IMR-90 (cell line): ENCODE measurements at regions not wholly inside any gene's neighbourhood (a gene's known extent, or its start where the extent isn't known, plus 50 kb on each side); places are given as distances from the start of the nearest gene placed in this dataset.

Experiments
- ATAC-seq: fragments of 200-7000 bp; cut with Tn5 transposase; 2 replicates; pipeline ENCODE4 v1.9.1; 2020; ENCODE audit warnings: low read depth, mild to moderate bottlenecking, moderate library complexity
- BruUV-seq: library from RNA; stranded (reverse); fragments of 400-500 nt; replicated peaks from 2 replicates; lab custom pipeline; 2021; lab: Mats Ljungman, UMichigan
- CTCF ChIA-PET: fragments of 300-600 bp; formaldehyde crosslinking; extraction: SDS; loops from one replicate; lab custom pipeline; 2021; ENCODE audit warnings: antibody characterized with exemption; lab: Yijun Ruan, JAX
- POLR2A ChIA-PET: fragments of 300-600 bp; sonication (Branson Sonifier 250); formaldehyde crosslinking; loops from one replicate; lab custom pipeline; 2022; ENCODE audit warnings: antibody characterized with exemption; ENCODE audit not compliant: unreplicated experiment; lab: Charles Lee
- DNase-seq: peaks from one replicate; pipeline ENCODE4 v3.0.0; 2013
- H2AFZ ChIP-seq: replicated peaks from 2 replicates; pipeline ENCODE3; 2013; ENCODE audit warnings: low read length, mild to moderate bottlenecking; ENCODE audit not compliant: poor library complexity
- H2AK5ac ChIP-seq: 2 replicates; pipeline ENCODE4 v1.6.1; 2013; ENCODE audit warnings: low read depth, low read length, inconsistent platforms
- H2AK9ac ChIP-seq: replicated peaks from 2 replicates; pipeline ENCODE3; 2013; ENCODE audit warnings: mild to moderate bottlenecking, low read depth, low read length, moderate library complexity; ENCODE audit not compliant: poor library complexity
- H2BK120ac ChIP-seq: 2 replicates; pipeline ENCODE4 v1.6.1; 2013; ENCODE audit warnings: low read depth, low read length, inconsistent platforms
- H2BK15ac ChIP-seq: 3 replicates; pipeline ENCODE4 v1.6.1; 2013; ENCODE audit warnings: low read depth, low read length, inconsistent platforms
- H2BK20ac ChIP-seq: 2 replicates; pipeline ENCODE4 v1.6.1; 2013; ENCODE audit warnings: low read depth, mild to moderate bottlenecking, inconsistent platforms, low read length, moderate library complexity
- H2BK5ac ChIP-seq: 2 replicates; pipeline ENCODE4 v1.6.1; 2013; ENCODE audit warnings: mild to moderate bottlenecking, low read depth, low read length, inconsistent platforms; ENCODE audit not compliant: poor library complexity, severe bottlenecking
- H3K14ac ChIP-seq: replicated peaks from 2 replicates; pipeline ENCODE4 v1.6.1; 2013; ENCODE audit warnings: low read depth, low read length, inconsistent platforms
- H3K18ac ChIP-seq: 2 replicates; pipeline ENCODE4 v1.6.1; 2013; ENCODE audit warnings: low read depth, low read length, control low read depth
- H3K23ac ChIP-seq: 2 replicates; pipeline ENCODE4 v1.6.1; 2013; ENCODE audit warnings: low read depth, low read length, inconsistent platforms
- H3K27ac ChIP-seq: 2 replicates; pipeline ENCODE4 v1.5.1; 2013; ENCODE audit warnings: mild to moderate bottlenecking, control low read depth, low read length; ENCODE audit not compliant: insufficient read depth
- H3K27me3 ChIP-seq: 2 replicates; pipeline ENCODE4 v1.6.1; 2013; ENCODE audit warnings: low read length; ENCODE audit not compliant: control insufficient read depth, insufficient read depth
- H3K36me3 ChIP-seq: 2 replicates; pipeline ENCODE4 v1.6.1; 2013; ENCODE audit warnings: low read length, mixed read lengths; ENCODE audit not compliant: control insufficient read depth, insufficient read depth
- H3K4ac ChIP-seq: 2 replicates; pipeline ENCODE4 v1.6.1; 2013; ENCODE audit warnings: low read depth, low read length, inconsistent platforms
- H3K4me1 ChIP-seq: 2 replicates; pipeline ENCODE4 v1.6.1; 2013; ENCODE audit warnings: low read length, mixed read lengths; ENCODE audit not compliant: control insufficient read depth, insufficient read depth
- H3K4me2 ChIP-seq: 2 replicates; pipeline ENCODE4 v1.6.1; 2013; ENCODE audit warnings: low read depth, mild to moderate bottlenecking, control low read depth, low read length, moderate library complexity
- H3K4me3 ChIP-seq: 2 replicates; pipeline ENCODE4 v1.5.1; 2013; ENCODE audit warnings: low read depth, mild to moderate bottlenecking, control low read depth, low read length, moderate library complexity; ENCODE audit not compliant: insufficient read depth
- H3K56ac ChIP-seq: 2 replicates; pipeline ENCODE4 v1.6.1; 2013; ENCODE audit warnings: low read length, inconsistent platforms; ENCODE audit not compliant: insufficient read depth; ENCODE audit errors: extremely low read depth
- H3K79me1 ChIP-seq, 2 experiments: 2 replicates each; pipeline ENCODE4 v1.6.1; 2013; ENCODE audit warnings: low read length in 2 of 2, inconsistent platforms in 1 of 2, low read depth in 1 of 2
- H3K9ac ChIP-seq: 2 replicates; pipeline ENCODE4 v1.6.1; 2013; ENCODE audit warnings: low read depth, low read length, control low read depth
- H3K9me1 ChIP-seq: 2 replicates; pipeline ENCODE4 v1.6.1; 2013; ENCODE audit warnings: low read length, inconsistent platforms; ENCODE audit not compliant: insufficient read depth
- H3K9me3 ChIP-seq: 2 replicates; pipeline ENCODE4 v1.6.1; 2013; ENCODE audit warnings: low read length; ENCODE audit not compliant: control insufficient read depth, insufficient read depth
- H4K20me1 ChIP-seq: 2 replicates; pipeline ENCODE4 v1.6.1; 2013; ENCODE audit warnings: low read length, inconsistent platforms; ENCODE audit not compliant: insufficient read depth
- H4K5ac ChIP-seq: 2 replicates; pipeline ENCODE4 v1.6.1; 2013; ENCODE audit warnings: mild to moderate bottlenecking, low read depth, low read length, control low read depth
- H4K8ac ChIP-seq, 2 experiments: 2 replicates each; pipeline ENCODE4 v1.6.1; 2013; ENCODE audit warnings: low read depth in 2 of 2, low read length in 2 of 2, control low read depth in 1 of 2, inconsistent platforms in 1 of 2
- H4K91ac ChIP-seq: 2 replicates; pipeline ENCODE4 v1.6.1; 2013; ENCODE audit warnings: low read depth, low read length, inconsistent platforms; ENCODE audit not compliant: insufficient read depth
- CTCF ChIP-seq: conservative IDR thresholded peaks from 2 replicates; pipeline ENCODE4 v1.5.1; 2012; ENCODE audit warnings: mild to moderate bottlenecking, low read depth, low read length, improper control_type of control experiment
- MAFK ChIP-seq: IDR thresholded peaks from 2 replicates; pipeline ENCODE4 v1.6.1; 2012; ENCODE audit warnings: low read depth, low read length, improper control_type of control experiment
- WGBS, 2 experiments: methylation state at CpG; one replicate each; pipeline versions ENCODE4 v1.1.5 to v1.1.7; 2013; ENCODE audit warnings: missing lambda C conversion rate in 2 of 2; ENCODE audit not compliant: insufficient read length in 1 of 2; ENCODE audit errors: extremely low coverage in 2 of 2; 5-methylcytosine and 5-hydroxymethylcytosine counted together
- dilution Hi-C: fragments of 300-500 bp; cut with HindIII; formaldehyde crosslinking; loops from one replicate; pipeline ENCODE4 v1.14.3; 2018; ENCODE audit warnings: low sequenced_read_pairs; ENCODE audit not compliant: unreplicated experiment
- in situ Hi-C: fragments of 300-500 bp; cut with MboI; formaldehyde crosslinking; loops from 3 replicates; pipeline ENCODE4 v1.14.3; 2019; ENCODE audit warnings: low sequenced_read_pairs, inconsistent platforms, mixed read lengths
- intact Hi-C: fragments of 100-400 bp; cut with micrococcal nuclease; formaldehyde crosslinking; loops from 2 replicates; pipeline ENCODE4 v1.10.0; 2022

DNA sequence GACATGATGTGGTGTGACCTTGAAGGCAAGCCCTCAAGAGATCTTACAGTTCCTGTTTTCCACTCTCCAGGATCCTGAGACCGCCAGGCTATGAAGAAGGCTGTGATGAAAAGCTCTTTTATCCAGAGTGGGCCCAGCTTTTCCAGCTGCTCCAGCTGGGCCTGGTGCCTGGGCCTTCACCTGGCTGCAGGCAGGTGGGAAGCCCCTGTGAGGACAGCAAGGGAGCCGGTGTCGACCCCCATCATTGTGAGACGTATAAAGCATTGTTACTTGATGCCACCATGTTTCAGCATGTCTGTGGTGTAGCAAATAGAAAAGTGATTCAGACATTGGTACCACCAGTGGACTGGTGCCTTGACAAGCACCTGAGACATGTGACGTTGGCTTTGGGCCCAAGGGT is 190.2 kb downstream of the KIF26A start:
- POLR2A ChIA-PET, result no interaction called here
- no TSS peak for BruUV-seq

More for the DNA sequence above, 190.2 kb downstream of the KIF26A start:
- dilution Hi-C loops, result no loop called here
- Histone ChIP-seq H2AK5ac (no peak overlapping the region), H3K23ac (no peak overlapping the region), H3K4ac (no peak overlapping the region), H4K8ac (no peak overlapping the region), H3K9ac (no peak overlapping the region), H4K20me1 (no peaks in the 10 kb centered on the region), H3K9me1 (no peaks in the 10 kb centered on the region), H3K36me3 (no peaks in the 10 kb centered on the region), H3K27me3 (no peaks in the 10 kb centered on the region), H3K4me2 (no peak overlapping the region), H3K18ac (no peak overlapping the region), H3K56ac (no peak overlapping the region), H3K4me3 (no peak overlapping the region), H2BK5ac (no peak overlapping the region), H4K5ac (no peak overlapping the region), H3K9me3 (peaks cover 42% of the 10 kb centered on the region), H2BK15ac (no peak overlapping the region), H3K79me1 (no peaks in the 10 kb centered on the region), H3K27ac (no peak overlapping the region), H2AFZ (no peak overlapping the region), H4K91ac (no peak overlapping the region), H2AK9ac (no peak overlapping the region), H2BK120ac (no peak overlapping the region), H3K14ac (no peak overlapping the region), H3K4me1 (no peaks in the 10 kb centered on the region), H2BK20ac (no peak overlapping the region)
- CTCF ChIA-PET, result no interaction called here
- intact Hi-C loops, result no loop called here
- 40% methylated on average over 1 of the region's 5 CpGs; no CpG with 5 or more reads in 1 of the 2 experiments for WGBS, 2 experiments
- DNase-seq (no peak), ATAC-seq (no peak)
- TF ChIP-seq CTCF, result no peak
- no peak for TF ChIP-seq MAFK
- in situ Hi-C loops, result no loop called here
